Right forelimb (tissue), 1 donor: ENCODE measurements at regions not wholly inside any gene's neighbourhood (a gene's known extent, or its start where the extent isn't known, plus 50 kb on each side); places are given as distances from the start of the nearest gene placed in this dataset.
"Not testable (repeated sequence)": the region's sequence is repeated elsewhere in the genome, so short reads cannot be mapped to it uniquely, and the experiment has no call there.

Experiments
- DNase-seq: peaks from one replicate; pipeline ENCODE4 v3.0.0-alpha.2; 2018

- DNase-seq: no peak
Observed at GRCh38 chr20:53855733-53856132, 214.7 kb downstream of the BCAS1 start.

GRCh38 chr20:53854609-53854926 is 215.8 kb downstream of the BCAS1 start:
- DNase-seq: not testable (repeated sequence)

GRCh38 chr20:53853111-53853713 is 217.2 kb downstream of the BCAS1 start:
- DNase-seq: no peak

GRCh38 chr20:53852691-53853090 is 217.7 kb downstream of the BCAS1 start:
- no peak for DNase-seq

GRCh38 chr20:53852014-53852413 is 218.4 kb downstream of the BCAS1 start:
- no peak for DNase-seq

GRCh38 chr20:53850319-53850718 is 220.1 kb downstream of the BCAS1 start:
- DNase-seq: no peak

- DNase-seq: no peak
Observed at GRCh38 chr20:53849471-53850059, 220.8 kb downstream of the BCAS1 start.

GRCh38 chr20:53848304-53848703 is 222.1 kb downstream of the BCAS1 start:
- no peak for DNase-seq

GRCh38 chr20:53847837-53848170 is 222.6 kb downstream of the BCAS1 start:
- no peak for DNase-seq

- no peak for DNase-seq
Observed at GRCh38 chr20:53847139-53847836, 223.1 kb downstream of the BCAS1 start.

GRCh38 chr20:53846640-53847039 is 223.8 kb downstream of the BCAS1 start:
- DNase-seq: no peak

GRCh38 chr20:53845980-53846379 is 224.4 kb downstream of the BCAS1 start:
- DNase-seq: no peak

GRCh38 chr20:53844259-53844658 is 226.1 kb downstream of the BCAS1 start:
- DNase-seq: no peak

- DNase-seq: no peak
Observed at GRCh38 chr20:53843645-53844044, 226.7 kb downstream of the BCAS1 start.

GRCh38 chr20:53842301-53843099 is 227.9 kb downstream of the BCAS1 start:
- DNase-seq: no peak

- DNase-seq: no peak
Observed at GRCh38 chr20:53841741-53842140, 228.7 kb downstream of the BCAS1 start.

- no peak for DNase-seq
Observed at GRCh38 chr20:53840532-53840931, 229.9 kb downstream of the BCAS1 start.

GRCh38 chr20:53839423-53840176 is 230.8 kb downstream of the BCAS1 start:
- DNase-seq: no peak

GRCh38 chr20:53838311-53838868 is 232.0 kb downstream of the BCAS1 start:
- no peak for DNase-seq

GRCh38 chr20:53837126-53837826 is 233.1 kb downstream of the BCAS1 start:
- no peak for DNase-seq

- no peak for DNase-seq
Observed at GRCh38 chr20:53834749-53835148, 235.6 kb downstream of the BCAS1 start.

- no peak for DNase-seq
Observed at GRCh38 chr20:53834062-53834442, 236.3 kb downstream of the BCAS1 start.
